ENCODE measurements at regions not wholly inside any gene's neighbourhood (a gene's known extent, or its start where the extent isn't known, plus 50 kb on each side); places are given as distances from the start of the nearest gene placed in this dataset.

GRCh38 chr13:109670776-109671175, 115.6 kb downstream of the IRS2 start:
- TF ChIP-seq FOS (IDR thresholded peaks at IDR 0.05; ENCODE audit: low read depth, low read length): no peak
- TF ChIP-seq MXI1 (IDR thresholded peaks at IDR 0.05; ENCODE audit: borderline replicate concordance, low read depth, low read length): no peak
- no peak for TF ChIP-seq POLR2A (IDR thresholded peaks at IDR 0.05; ENCODE audit: low read depth, low read length)
- no peak for TF ChIP-seq SMC3 (IDR thresholded peaks at IDR 0.05; ENCODE audit: low read depth, low read length)
- no peak for TF ChIP-seq MAFK (IDR thresholded peaks at IDR 0.05; ENCODE audit: low read depth, low read length)
- no peak for TF ChIP-seq RCOR1 (IDR thresholded peaks at IDR 0.05; ENCODE audit: insufficient replicate concordance, low read length)

All from IMR-90 (cell line).